ENCODE measurements at regions not wholly inside any gene's neighbourhood (a gene's known extent, or its start where the extent isn't known, plus 50 kb on each side); places are given as distances from the start of the nearest gene placed in this dataset.

- TF ChIP-seq POLR2A (IDR thresholded peaks at IDR 0.05): no peak
- no peak for TF ChIP-seq CTCF (IDR thresholded peaks at IDR 0.05)
- Histone ChIP-seq H3K27me3 (peaks cover 0 to 10% of the 10 kb centered on the region in 2 donors), H3K4me1 (no peaks in the 10 kb centered on the region), H3K27ac (no peak overlapping the region), H3K9me3 (no peaks in the 10 kb centered on the region), H3K36me3 (no peaks in the 10 kb centered on the region), H3K4me3 (no peak overlapping the region)
- no peak for DNase-seq
These were observed 67.5 kb upstream of the NKX1-1 start for GRCh38 chr4:1473718-1474117.

- DNase-seq: peak in 1 of 3 donors; percentile 26
- H3K27ac ChIP-seq: no peak overlapping the region
- peaks cover 0 to 10% of the 10 kb centered on the region in 2 donors for H3K27me3 ChIP-seq
- TF ChIP-seq CTCF (IDR thresholded peaks at IDR 0.05) (no peak), POLR2A (IDR thresholded peaks at IDR 0.05) (no peak)
- no peaks in the 10 kb centered on the region for H3K4me1 ChIP-seq
- H3K36me3 ChIP-seq: no peaks in the 10 kb centered on the region
- no peaks in the 10 kb centered on the region for H3K9me3 ChIP-seq
- H3K4me3 ChIP-seq: no peak overlapping the region
These were observed 66.8 kb upstream of the NKX1-1 start for GRCh38 chr4:1472911-1473518.

GRCh38 chr4:1472148-1472797 lies 66.0 kb upstream of the NKX1-1 start:
- peak in 2 of 3 donors; percentile 34 for DNase-seq
- no peaks in the 10 kb centered on the region for H3K9me3 ChIP-seq
- no peak overlapping the region for H3K4me3 ChIP-seq
- no peaks in the 10 kb centered on the region for H3K4me1 ChIP-seq
- H3K27me3 ChIP-seq: peaks cover 0 to 10% of the 10 kb centered on the region in 2 donors
- no peak overlapping the region for H3K27ac ChIP-seq
- TF ChIP-seq POLR2A (IDR thresholded peaks at IDR 0.05) (no peak), CTCF (IDR thresholded peaks at IDR 0.05) (no peak)
- no peaks in the 10 kb centered on the region for H3K36me3 ChIP-seq

- Histone ChIP-seq H3K9me3 (no peaks in the 10 kb centered on the region), H3K36me3 (no peaks in the 10 kb centered on the region), H3K27me3 (peaks cover 0 to 10% of the 10 kb centered on the region in 2 donors), H3K27ac (no peak overlapping the region), H3K4me3 (no peak overlapping the region), H3K4me1 (no peaks in the 10 kb centered on the region)
- peak in 2 of 3 donors; percentile 28 to 47 for DNase-seq
- TF ChIP-seq CTCF (IDR thresholded peaks at IDR 0.05): no peak
- no peak for TF ChIP-seq POLR2A (IDR thresholded peaks at IDR 0.05)
These were observed 65.4 kb upstream of the NKX1-1 start for GRCh38 chr4:1471443-1472147.

- TF ChIP-seq CTCF (IDR thresholded peaks at IDR 0.05): no peak
- TF ChIP-seq POLR2A (IDR thresholded peaks at IDR 0.05): no peak
- Histone ChIP-seq H3K36me3 (no peaks in the 10 kb centered on the region), H3K27ac (no peak overlapping the region), H3K9me3 (no peaks in the 10 kb centered on the region), H3K4me1 (no peaks in the 10 kb centered on the region), H3K4me3 (no peak overlapping the region), H3K27me3 (peaks cover 0 to 10% of the 10 kb centered on the region in 2 donors)
- peak in 1 of 3 donors; percentile 29 for DNase-seq
These were observed 64.7 kb upstream of the NKX1-1 start for GRCh38 chr4:1470816-1471442.

All from Peyer's patch (tissue), 4 donors.